GM18508 (cell line): ENCODE measurements at regions not wholly inside any gene's neighbourhood (a gene's known extent, or its start where the extent isn't known, plus 50 kb on each side); places are given as distances from the start of the nearest gene placed in this dataset.

Experiments
- ATAC-seq: cut with Tn5 transposase; IDR thresholded peaks from one replicate; pipeline ENCODE4 v1.9.1; 2021; ENCODE audit warnings: moderate number of reproducible peaks; ENCODE audit not compliant: insufficient read depth, unreplicated experiment

GRCh38 chr3:5304188-5304587, 116.7 kb downstream of the EDEM1 start:
- no peak for ATAC-seq

DNA sequence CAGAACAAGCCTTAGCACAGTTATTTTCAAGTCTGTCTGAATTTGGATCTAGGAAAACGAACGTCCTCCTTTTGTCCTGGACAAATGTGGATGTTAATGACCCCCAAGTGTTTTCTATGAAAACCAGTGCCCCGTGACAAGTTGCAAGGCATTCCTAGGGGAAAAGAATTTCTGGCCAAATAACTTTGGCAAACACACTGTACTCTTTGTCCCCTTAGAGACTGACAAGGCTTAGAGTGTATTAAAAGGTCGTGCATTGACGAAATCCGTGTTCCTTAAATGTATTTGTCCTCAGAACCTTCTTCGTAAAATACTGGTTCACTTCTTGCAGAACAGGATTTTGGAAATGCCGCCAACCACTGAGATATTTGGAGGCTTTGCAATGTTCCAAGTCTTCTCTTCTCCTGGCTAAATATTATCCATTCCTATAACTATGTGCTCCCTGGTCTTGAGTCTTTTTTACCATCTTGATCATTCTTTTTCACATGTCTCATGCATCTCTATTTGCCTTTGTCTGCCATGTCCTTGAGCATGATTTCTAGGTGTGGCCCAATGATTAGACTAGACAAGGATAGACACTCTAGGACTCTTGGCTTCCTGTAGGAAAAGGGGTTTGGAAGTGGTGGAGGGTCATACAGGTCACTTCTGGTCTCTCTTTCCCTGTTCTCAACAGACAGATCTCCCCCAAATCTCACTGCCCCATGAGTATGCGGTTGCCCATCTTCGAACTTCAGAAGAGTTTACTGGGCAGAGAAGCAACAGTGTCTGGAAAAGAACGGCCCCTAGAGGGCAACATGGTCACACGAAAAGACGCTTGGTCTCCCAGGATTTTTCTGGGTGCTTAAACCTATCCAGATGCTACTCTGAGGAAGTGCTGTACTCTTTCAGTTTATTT, 117.5 kb downstream of the EDEM1 start:
- no peak for ATAC-seq

- no peak for ATAC-seq
Observed at GRCh38 chr3:5305684-5305989, 118.1 kb downstream of the EDEM1 start.

- no peak for ATAC-seq
Observed at GRCh38 chr3:5309171-5309570, 121.7 kb downstream of the EDEM1 start.

DNA sequence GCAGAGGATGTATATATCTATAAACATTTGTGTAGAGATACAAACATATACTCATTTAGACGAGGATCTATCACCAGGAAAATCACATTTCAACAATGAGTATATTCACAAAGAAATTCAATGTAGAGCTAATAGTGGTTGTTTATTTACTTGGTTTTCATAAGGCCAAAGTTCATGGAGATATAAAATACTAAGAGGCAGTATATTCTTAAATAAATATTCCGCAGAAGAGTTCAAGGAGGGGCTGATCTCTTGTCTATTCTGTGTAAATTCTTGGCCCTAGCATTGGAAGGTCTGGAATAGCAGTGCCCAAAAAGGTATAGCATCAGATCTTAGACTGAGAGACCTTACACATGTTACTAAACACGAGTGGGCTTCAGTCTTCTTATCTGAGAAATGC, 122.1 kb downstream of the EDEM1 start:
- no peak for ATAC-seq

GRCh38 chr3:5310509-5310908, 123.0 kb downstream of the EDEM1 start:
- ATAC-seq = no peak

- no peak for ATAC-seq
Observed at GRCh38 chr3:5312290-5312689, 124.8 kb downstream of the EDEM1 start.

- no peak for ATAC-seq
Observed at GRCh38 chr3:5314897-5315296, 127.4 kb downstream of the EDEM1 start.

- no peak for ATAC-seq
Observed at GRCh38 chr3:5317557-5317956, 130.1 kb downstream of the EDEM1 start.

- no peak for ATAC-seq
Observed at GRCh38 chr3:5319454-5319853, 131.9 kb downstream of the EDEM1 start.

GRCh38 chr3:5321666-5322340, 134.3 kb downstream of the EDEM1 start:
- no peak for ATAC-seq

DNA sequence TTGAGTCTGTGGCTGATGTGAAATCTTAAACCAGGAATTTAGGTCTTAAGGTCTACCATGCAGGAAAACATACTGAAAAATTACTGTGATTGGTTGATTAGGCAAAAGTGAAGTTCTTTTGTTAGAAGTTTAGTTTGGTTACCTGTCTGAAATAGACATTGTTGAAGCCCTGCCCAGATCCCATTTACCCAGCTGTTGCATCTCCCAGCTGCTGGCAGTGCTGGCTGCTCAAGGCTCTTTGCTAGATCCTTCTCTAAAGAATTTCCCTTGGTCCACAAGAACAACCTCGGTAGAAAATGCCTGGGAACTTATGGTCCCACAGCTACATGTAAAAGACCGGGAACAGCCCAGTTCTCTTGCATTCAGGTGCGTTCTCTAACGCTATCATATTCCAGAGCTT, 137.3 kb downstream of the EDEM1 start:
- no peak for ATAC-seq

DNA sequence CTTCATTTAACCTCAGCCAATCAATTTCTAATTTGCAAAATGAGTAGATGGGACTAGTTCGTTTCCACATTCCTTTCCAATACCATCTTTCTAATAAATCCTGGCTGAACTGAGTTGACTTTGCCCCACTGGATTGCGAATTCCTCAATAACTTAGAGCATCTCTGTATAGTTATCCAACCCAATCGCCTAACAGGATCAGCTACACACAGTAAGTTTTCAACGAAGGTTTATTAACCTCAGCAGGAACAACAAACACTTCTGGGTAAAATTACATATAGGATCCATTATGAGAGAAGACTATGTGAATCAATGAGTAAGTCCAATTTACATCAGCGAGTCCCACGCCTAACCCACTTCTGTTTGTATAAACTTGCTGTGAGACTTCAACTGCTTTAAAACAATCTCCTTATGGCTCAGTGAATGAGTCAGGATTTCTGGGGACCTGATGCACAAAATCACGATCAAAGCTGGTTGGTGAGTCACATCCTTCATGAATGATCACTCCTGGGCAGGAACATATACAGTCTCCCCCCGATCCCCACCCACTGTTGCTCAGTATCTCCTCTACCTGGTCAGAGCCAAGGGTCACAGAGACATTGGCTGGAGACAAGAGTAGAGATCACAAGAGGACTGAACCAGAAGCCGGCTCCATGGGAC, 142.8 kb downstream of the EDEM1 start:
- no peak for ATAC-seq

DNA sequence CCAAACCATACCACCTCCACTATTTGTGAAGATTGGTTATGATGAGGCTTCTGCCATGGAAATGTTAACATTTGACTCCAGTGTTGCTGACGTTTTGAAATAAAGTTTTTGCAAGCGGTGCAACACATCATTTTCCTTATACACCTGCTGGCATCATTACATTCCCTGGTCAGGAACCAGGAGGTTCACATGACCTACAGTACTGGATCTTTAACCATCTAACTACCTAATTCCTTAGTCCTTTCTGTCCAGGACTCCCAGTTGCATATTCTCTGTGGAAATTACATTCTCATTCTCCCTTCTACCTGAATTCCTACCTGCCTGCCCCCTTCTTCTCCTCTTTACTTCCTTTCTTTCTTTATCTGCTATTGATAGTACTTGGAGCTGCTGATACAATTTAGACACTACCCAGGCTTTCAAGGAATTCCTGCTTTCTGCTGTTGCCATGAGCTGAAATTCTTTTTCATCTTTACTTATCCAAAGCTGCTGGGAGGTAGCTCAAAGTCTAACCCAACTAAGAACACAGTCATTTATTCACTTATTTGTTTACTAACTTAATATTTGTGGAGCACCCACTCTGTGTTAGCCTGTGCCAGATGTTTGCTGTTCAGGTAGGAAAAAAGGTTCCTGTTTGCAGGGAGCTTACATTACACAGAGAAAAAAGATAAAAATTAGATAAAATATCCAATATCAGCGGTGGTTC, 144.2 kb downstream of the EDEM1 start:
- ATAC-seq = no peak

DNA sequence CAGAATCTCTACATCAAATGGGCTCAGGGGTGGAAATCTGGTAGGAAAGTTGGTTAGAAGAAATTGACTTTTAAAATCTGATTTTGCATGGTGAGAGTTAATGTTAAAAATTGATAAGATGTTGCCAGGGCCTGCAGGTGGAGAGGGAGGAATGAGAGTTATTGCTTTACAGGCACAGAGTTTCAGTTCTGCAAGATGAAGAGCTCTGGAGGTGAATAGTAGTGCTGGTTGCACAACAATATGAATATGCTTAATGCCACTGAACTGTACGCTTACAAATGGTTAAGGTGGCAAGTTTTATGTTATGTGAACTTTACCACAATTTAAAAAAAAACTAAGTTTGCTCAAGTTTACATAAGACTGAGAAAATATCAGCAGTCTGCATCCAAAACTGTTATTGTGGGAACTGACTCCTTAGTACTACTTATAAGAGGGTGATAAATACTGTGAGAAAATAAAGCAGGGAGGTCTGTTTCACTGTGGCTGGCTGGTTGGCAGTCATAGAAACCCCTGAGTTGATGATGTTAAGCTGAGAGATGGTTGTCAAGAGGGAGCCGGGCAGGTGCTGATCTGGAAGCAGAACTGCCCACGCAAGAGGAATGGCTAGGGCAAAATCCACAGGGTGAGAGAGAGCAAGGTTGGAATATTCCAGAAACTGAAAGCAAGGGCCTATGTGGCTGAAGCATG, 144.9 kb downstream of the EDEM1 start:
- ATAC-seq = no peak

DNA sequence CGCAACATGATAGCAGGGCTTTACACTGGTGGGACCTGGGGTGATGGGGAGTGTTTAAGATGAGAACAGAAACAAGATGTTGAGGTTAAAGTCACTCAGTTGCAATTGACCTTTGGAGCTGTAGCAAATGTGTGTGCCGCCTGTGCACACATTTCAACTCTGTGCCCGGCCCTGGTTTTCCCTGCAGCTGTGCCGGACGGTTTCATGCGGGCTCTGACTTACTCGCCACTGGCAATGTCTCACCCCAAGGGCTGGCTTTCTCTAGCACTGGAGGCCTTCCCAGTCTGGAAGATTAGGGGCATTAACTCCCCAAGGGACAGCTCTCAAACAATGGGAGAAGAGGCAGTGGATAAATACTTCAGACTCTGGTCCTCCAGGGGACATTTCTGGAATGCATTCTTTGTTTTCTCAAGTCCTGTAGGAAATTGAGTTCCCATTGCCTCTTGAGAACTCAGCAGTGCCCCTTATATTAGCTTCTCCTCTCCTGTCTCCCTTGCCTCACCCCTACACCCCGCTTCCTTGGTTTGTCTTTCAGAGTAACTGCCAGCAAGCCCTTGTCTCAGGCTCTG, 152.5 kb downstream of the EDEM1 start:
- ATAC-seq = no peak

DNA sequence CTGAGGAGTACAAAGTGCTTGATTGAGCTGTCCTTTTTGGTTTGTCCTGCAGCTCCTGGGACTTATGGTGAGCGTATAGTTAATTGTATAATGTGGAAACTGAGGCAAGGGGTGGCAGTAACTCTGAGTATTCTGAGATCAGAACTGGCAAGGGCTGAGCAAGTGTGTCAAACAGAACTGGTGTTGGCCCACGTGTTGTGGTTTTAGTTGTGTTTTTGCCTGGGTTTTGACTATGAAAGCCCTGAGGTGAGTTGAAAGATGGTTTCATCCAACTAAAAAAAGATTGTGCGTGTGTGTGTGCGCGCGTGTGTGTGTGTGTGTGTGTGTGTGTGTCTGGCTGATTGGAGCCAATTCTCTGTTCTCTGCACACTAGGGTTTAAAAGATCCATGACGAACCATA, 154.1 kb downstream of the EDEM1 start:
- no peak for ATAC-seq

GRCh38 chr3:5343459-5343858, 156.0 kb downstream of the EDEM1 start:
- ATAC-seq = no peak

GRCh38 chr3:5344707-5345106, 157.2 kb downstream of the EDEM1 start:
- ATAC-seq = no peak

DNA sequence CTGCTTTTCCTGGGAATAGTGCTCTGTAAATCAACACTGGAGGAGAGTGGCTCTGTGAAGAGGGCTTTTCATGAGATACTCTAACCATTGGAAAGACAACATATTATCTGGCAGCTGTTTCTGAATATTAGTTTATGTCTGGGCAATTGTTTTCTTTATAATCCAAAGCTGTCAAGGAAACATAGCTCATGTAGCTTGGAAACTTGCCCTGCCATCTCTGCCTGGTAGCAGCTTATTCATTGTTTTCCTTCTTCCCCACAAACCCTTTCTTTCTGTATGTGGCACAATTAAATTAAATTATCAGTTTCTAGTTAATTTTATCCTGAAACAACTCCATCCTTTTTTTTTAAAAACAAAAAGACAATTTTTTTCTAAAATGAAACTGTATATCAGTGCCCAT, 160.0 kb downstream of the EDEM1 start:
- no peak for ATAC-seq
